Activated naive CD4-positive, alpha-beta T cell treated with anti-CD3 and anti-CD28 coated beads, Interleukin-2, amount 50 U/mL, for 72 hours (primary cell): ENCODE measurements at regions not wholly inside any gene's neighbourhood (a gene's known extent, or its start where the extent isn't known, plus 50 kb on each side); places are given as distances from the start of the nearest gene placed in this dataset.

Source experiments
- ATAC-seq, 2 donors: fragments of 150-1000 bp; cut with Tn5 transposase; 2 replicates each; pipeline ENCODE4 v1.10.0; 2021; ENCODE audit warnings: mild to moderate bottlenecking in 2 of 2, moderate library complexity in 2 of 2
- DNase-seq, 2 donors: peaks; one replicate each; pipeline ENCODE4 v3.0.0; 2021 to 2022; ENCODE audit warnings: low spot score in 2 of 2
- H3K27ac Mint-ChIP-seq, 2 donors: one replicate each; pipeline ENCODE4 v1.8.0; 2022; ENCODE audit warnings: mild to moderate bottlenecking in 2 of 2, mixed read lengths in 2 of 2
- H3K36me3 Mint-ChIP-seq, 2 donors: one replicate each; pipeline ENCODE4 v1.8.0; 2022; ENCODE audit warnings: mixed read lengths in 2 of 2
- H3K9me3 Mint-ChIP-seq, 2 donors: one replicate each; pipeline ENCODE4 v1.8.0; 2022; ENCODE audit warnings: mixed read lengths in 2 of 2

- peak in 1 of 2 donors; percentile 67 for ATAC-seq
- Mint-ChIP-seq H3K27ac (no peak overlapping the region), H3K36me3 (no peaks in the 10 kb centered on the region), H3K9me3 (peaks cover 0 to 8% of the 10 kb centered on the region in 2 donors)
- no peak for DNase-seq
These were observed 439.5 kb downstream of the CCER1 start for GRCh38 chr12:90515199-90516175.

DNA sequence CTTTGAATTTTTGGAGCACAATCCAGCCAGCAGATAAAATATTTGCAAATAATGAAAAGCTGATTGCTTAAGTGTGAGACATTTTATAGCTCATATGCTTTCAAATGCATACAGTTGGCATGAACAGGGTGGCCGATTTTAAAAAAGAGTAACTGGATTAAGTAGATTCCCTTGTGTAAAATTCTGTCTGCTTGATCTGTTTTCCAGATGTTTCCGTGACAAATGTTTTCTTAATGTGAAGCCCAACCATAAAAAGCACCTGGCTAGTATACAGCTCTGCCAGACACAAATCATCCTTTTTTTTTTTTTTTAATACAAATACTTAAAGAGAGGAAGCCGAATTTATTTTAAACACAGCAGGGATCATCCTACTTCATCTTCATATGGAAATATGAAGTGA lies 440.7 kb downstream of the CCER1 start:
- Mint-ChIP-seq H3K27ac (no peak overlapping the region), H3K9me3 (peaks cover 7 to 17% of the 10 kb centered on the region in 2 donors), H3K36me3 (peaks cover 0 to 5% of the 10 kb centered on the region in 2 donors)
- DNase-seq (no peak), ATAC-seq (no peak)

DNA sequence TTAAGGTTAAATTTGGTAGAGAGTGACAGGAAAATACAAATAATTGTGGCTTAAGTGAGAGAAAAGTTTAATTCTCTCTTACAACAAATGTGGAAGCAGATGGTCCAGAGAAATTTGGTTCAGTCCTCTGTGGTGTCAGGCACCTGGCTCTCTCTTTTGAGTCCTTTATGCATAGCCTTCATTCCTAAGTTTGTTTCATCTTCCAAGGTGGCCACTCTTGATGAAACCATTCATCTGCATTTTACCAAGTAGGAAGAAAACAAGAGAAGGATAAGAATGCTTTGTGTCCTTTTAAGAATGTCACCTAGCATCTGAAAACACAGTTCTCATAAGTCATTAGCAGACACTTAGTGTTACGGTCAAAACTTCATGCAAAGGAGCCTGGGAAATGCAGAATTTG lies 442.5 kb downstream of the CCER1 start:
- ATAC-seq (no peak), DNase-seq (no peak)
- H3K36me3 Mint-ChIP-seq, result peaks cover 0 to 5% of the 10 kb centered on the region in 2 donors
- H3K9me3 Mint-ChIP-seq, result peaks cover 7 to 11% of the 10 kb centered on the region in 2 donors
- no peak overlapping the region for H3K27ac Mint-ChIP-seq

GRCh38 chr12:90510948-90511347 lies 444.0 kb downstream of the CCER1 start:
- peaks cover 0 to 5% of the 10 kb centered on the region in 2 donors for H3K36me3 Mint-ChIP-seq
- peak in 1 of 2 donors; percentile 77 for ATAC-seq
- H3K9me3 Mint-ChIP-seq, result peaks cover 7 to 10% of the 10 kb centered on the region in 2 donors
- H3K27ac Mint-ChIP-seq, result no peak overlapping the region
- DNase-seq, result no peak

- H3K9me3 Mint-ChIP-seq, result peaks cover 3 to 7% of the 10 kb centered on the region in 2 donors
- DNase-seq, result no peak
- no peak for ATAC-seq
- H3K27ac Mint-ChIP-seq, result no peak overlapping the region
- peaks cover 0 to 1% of the 10 kb centered on the region in 2 donors for H3K36me3 Mint-ChIP-seq
These were observed 450.2 kb downstream of the CCER1 start for GRCh38 chr12:90504806-90505205.

GRCh38 chr12:90502070-90502469 lies 452.9 kb downstream of the CCER1 start:
- no peaks in the 10 kb centered on the region for H3K9me3 Mint-ChIP-seq
- no peak for ATAC-seq
- H3K27ac Mint-ChIP-seq, result no peak overlapping the region
- no peak for DNase-seq
- H3K36me3 Mint-ChIP-seq, result no peaks in the 10 kb centered on the region

DNA sequence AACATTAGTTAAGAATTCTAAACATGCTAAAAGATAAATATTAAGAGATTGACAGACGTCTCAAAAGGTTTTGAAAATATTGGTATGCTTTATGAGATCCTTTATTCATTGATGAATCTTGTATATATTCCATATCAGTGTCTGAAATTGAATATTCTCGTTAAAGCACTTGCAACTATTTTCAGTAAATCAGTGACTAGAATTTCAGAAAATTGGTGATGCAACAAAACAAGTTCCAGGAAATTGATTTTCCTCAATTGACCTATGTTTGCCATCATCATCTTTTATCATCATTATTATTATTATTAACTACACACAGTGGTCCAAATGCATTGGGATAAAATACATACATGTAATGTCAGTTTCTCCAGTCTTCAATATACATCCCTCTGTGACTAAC lies 453.6 kb downstream of the CCER1 start:
- no peaks in the 10 kb centered on the region for H3K9me3 Mint-ChIP-seq
- no peaks in the 10 kb centered on the region for H3K36me3 Mint-ChIP-seq
- DNase-seq, result no peak
- no peak for ATAC-seq
- no peak overlapping the region for H3K27ac Mint-ChIP-seq

- ATAC-seq (no peak), DNase-seq (no peak)
These were observed 455.2 kb downstream of the CCER1 start for GRCh38 chr12:90499795-90500194.

DNA sequence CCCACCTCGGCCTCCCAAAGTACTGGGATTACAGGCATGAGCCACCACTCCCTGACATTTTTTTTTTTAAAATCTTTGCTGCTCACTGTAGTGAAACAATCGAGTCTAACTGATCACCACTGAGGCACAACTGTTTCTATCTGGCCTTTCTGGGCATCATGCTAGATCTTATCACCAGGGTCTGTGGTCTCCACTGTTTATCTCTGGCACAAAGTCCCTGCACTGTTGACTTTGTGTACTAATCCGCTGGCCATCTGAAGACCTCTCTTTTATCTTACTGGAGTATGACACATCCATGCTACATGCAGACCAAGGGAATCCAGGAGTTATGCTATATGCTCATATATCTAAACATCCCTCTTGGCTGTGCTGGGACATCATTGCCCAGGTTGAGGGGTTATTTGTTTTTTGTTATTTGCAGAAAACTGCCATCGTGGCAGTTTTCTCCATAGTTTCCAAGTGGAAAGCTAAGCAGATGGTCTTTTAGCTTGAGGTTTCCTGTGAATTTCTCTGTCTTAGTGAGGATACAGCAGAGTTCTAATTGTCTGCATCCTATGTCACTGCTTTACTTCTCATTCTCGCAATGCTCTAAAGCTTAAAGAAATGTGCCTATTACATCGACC lies 456.9 kb downstream of the CCER1 start:
- Mint-ChIP-seq H3K9me3 (no peaks in the 10 kb centered on the region), H3K36me3 (no peaks in the 10 kb centered on the region), H3K27ac (no peak overlapping the region)
- DNase-seq (no peak), ATAC-seq (no peak)

More at GRCh38 chr12:90499795-90500194, 455.2 kb downstream of the CCER1 start:
- Mint-ChIP-seq H3K27ac (no peak overlapping the region), H3K9me3 (no peaks in the 10 kb centered on the region), H3K36me3 (no peaks in the 10 kb centered on the region)

DNA sequence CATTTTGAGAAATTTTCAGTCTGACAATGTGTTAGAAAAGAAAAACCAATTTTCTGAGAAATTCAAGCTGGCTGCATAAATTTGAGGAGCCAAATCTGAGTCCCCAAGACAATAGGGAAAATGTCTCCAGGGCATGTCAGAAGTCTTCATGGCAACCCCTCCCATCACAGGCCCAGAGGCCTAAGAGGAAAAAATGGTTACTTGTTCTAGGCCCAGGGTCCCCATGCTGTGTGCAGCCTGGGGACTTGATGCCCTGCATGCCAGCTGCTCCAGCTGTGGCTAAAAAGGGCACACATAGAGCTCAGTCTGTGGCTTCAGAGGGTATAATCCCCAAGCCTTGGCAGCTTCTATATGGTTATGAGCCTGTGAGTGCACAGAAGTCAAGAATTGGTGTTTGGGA lies 464.6 kb downstream of the CCER1 start:
- ATAC-seq (no peak), DNase-seq (no peak)
- H3K36me3 Mint-ChIP-seq, result no peaks in the 10 kb centered on the region
- no peak overlapping the region for H3K27ac Mint-ChIP-seq
- peaks cover 5 to 15% of the 10 kb centered on the region in 2 donors for H3K9me3 Mint-ChIP-seq

- ATAC-seq, result no peak
- no peak overlapping the region for H3K27ac Mint-ChIP-seq
- H3K36me3 Mint-ChIP-seq, result no peaks in the 10 kb centered on the region
- no peak for DNase-seq
- peaks cover 5 to 15% of the 10 kb centered on the region in 2 donors for H3K9me3 Mint-ChIP-seq
These were observed 465.8 kb downstream of the CCER1 start for GRCh38 chr12:90489141-90489540.

DNA sequence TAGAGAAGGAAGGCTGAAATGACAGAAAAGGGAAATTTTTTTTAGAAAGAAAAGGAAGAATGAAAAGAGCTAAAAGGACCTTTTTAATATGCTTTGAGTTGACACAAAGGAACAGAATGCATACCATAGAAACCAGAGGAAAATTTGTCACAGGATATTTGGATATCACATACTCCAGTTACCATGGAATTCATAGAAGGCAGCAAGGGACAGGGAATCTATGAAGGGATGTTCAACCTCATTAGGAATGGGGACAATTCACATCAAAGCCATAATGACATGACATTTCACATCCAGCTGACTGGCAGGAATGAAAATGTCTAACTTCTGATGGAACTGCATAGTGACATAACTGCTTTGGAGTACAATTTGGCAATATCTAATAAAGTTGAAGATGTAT lies 469.4 kb downstream of the CCER1 start:
- DNase-seq, result no peak
- H3K27ac Mint-ChIP-seq, result no peak overlapping the region
- H3K9me3 Mint-ChIP-seq, result peaks cover 0 to 7% of the 10 kb centered on the region in 2 donors
- ATAC-seq, result no peak
- H3K36me3 Mint-ChIP-seq, result no peaks in the 10 kb centered on the region

GRCh38 chr12:90484094-90484493 lies 470.9 kb downstream of the CCER1 start:
- Mint-ChIP-seq H3K36me3 (no peaks in the 10 kb centered on the region), H3K27ac (no peak overlapping the region), H3K9me3 (no peaks in the 10 kb centered on the region)
- ATAC-seq, result no peak
- no peak for DNase-seq

GRCh38 chr12:90481748-90482147 lies 473.2 kb downstream of the CCER1 start:
- Mint-ChIP-seq H3K9me3 (no peaks in the 10 kb centered on the region), H3K27ac (no peak overlapping the region), H3K36me3 (no peaks in the 10 kb centered on the region)
- ATAC-seq, result no peak
- no peak for DNase-seq

DNA sequence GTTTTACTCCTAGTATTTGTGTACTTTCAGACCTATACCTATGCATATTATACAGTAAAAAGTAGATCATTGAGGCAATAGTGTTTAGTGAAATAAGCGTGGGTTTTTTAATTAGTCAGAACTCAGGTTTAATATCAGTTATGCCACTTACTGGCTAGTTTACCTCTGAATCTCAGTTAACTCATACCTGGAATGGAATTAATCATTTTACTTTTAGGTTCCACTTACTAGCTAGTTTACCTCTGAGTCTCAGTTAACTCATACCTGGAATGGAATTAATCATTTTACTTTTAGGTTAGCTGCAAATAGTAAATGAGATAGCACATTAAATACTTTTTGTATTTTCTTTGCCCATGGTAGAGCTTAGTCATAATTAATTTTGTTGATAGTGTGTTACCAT lies 475.7 kb downstream of the CCER1 start:
- no peaks in the 10 kb centered on the region for H3K36me3 Mint-ChIP-seq
- DNase-seq (no peak), ATAC-seq (peak in 1 of 2 donors; percentile 80)
- H3K27ac Mint-ChIP-seq, result no peak overlapping the region
- H3K9me3 Mint-ChIP-seq, result no peaks in the 10 kb centered on the region

GRCh38 chr12:90473831-90474230 lies 481.1 kb downstream of the CCER1 start:
- Mint-ChIP-seq H3K27ac (no peak overlapping the region), H3K9me3 (no peaks in the 10 kb centered on the region), H3K36me3 (no peaks in the 10 kb centered on the region)
- DNase-seq (no peak), ATAC-seq (no peak)

GRCh38 chr12:90460681-90461080 lies 494.3 kb downstream of the CCER1 start:
- peaks cover 5 to 6% of the 10 kb centered on the region in 2 donors for H3K9me3 Mint-ChIP-seq
- no peak overlapping the region for H3K27ac Mint-ChIP-seq
- ATAC-seq, result no peak
- no peak for DNase-seq
- H3K36me3 Mint-ChIP-seq, result no peaks in the 10 kb centered on the region
